ENCODE measurements at regions not wholly inside any gene's neighbourhood (a gene's known extent, or its start where the extent isn't known, plus 50 kb on each side); places are given as distances from the start of the nearest gene placed in this dataset.

DNA sequence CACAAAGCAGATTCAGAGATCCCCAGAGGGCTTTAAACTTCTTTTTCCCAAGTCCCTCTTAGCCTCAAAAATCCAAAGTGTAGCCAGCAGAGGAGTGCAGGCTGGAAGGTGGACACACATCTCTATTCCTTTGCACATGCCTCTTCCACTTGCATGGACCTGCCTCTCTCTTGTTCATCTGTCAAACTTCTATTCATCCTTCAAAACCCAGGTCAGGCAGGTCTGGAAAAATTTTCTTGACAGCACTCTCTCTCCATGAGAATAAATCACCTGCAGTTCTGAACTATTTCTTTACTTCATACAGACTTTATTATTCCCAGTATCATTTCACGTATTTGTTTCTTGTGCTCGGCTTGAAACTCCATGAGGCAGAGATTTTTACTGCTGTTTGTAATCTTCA lies 127.5 kb downstream of the SS18 start:
- no peak for DNase-seq (ENCODE audit: low read depth in 4 of 4, low spot score in 3 of 4)

DNA sequence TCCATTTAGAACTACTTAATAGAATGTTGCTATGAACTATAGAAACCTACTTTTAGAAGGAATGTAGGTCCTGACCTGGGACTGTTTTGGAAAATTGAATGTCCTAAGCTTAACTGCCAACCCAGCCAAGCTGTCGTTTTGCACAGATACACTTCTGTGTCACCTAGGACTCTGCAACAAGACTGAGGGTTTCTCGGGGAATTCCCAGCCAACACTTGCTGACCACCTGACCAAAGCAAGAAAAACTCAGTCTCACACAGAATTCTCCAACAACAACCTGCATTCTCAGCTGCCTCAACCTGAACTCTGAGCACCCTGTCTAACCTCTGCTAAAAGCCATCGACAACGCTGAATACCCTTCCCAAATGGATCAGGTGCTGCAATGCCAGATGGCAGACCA lies 128.2 kb downstream of the SS18 start:
- no peak for DNase-seq (ENCODE audit: low read depth in 4 of 4, low spot score in 3 of 4)

DNA sequence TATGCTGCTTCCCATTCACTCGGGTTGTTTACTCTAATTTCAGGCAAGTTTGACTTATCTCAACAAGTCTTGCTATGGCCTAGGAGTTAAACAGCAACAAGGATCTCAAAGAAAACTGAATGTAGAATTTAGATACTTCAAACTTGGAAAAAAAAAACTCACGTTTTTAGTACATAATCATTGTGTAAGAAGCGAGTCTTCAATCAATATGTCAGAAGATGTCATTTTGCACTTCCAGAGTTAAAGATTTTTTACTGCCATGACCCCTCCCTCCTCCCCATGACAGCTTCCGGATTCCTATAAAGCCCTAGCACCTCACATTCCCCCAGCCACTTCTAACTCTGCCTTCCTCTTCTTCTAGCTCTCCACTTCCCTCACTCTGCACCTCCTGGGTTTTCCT lies 133.4 kb downstream of the SS18 start:
- DNase-seq (ENCODE audit: low read depth in 4 of 4, low spot score in 3 of 4), result no peak

DNA sequence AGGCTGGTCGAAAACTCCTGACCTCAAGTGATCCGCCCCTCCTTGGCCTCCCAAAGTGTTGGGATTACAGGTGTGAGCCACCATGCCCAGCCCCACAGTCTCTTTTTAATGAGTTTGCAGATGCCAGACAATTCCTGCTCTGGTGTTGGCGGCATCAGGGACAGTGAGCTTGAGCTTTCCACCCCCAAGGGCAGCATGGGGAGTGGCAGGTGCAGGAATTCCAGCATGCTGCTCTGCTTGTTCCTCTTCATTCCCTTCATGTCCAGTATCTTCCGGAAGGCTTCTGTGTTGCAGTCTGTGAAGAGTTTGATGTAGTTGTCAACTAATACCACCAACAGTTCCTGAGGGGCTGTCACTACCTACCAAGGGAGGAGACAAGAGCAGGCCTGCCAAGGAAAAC lies 137.3 kb downstream of the SS18 start:
- no peak for DNase-seq (ENCODE audit: low read depth in 4 of 4, low spot score in 3 of 4)

DNA sequence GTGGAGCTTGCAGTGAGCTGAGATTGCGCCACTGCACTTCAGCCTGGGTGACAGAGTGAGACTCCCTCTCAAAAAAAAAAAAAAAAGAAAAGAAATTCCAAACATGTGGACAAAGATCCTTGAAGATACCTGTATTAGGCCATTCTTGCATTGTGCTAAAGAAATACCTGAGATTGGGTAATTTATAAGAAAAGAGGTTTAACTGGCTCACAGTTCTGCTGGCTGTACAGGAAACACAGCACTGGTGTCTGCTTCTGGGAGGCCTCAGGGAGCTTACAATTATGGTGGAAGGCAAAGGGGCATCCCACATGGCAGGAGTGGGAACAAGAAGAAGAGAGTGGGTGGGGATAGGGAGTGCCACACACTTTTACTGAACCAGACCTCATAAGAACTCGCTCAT lies 140.1 kb downstream of the SS18 start:
- no peak for DNase-seq (ENCODE audit: low read depth in 4 of 4, low spot score in 3 of 4)

DNA sequence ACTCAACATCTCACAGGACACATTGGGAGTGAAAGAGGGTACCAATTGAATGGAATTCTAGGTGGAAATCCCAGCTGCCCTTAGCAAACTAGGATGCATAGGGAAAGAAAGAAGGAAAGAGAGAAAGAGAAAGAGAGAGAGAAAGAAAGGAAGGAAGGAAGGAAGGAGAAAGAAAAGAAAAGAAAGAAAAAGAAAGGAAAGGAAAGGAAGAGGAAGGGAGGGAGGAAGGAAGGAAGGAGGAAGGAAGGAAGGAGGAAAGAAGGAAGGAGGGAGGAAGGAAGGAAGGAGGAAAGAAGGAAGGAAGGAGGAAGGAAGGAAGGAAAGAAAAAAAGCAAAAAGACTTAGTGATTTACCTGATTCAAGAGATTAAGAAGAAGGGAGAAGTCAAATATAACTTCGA lies 143.9 kb downstream of the SS18 start:
- DNase-seq (ENCODE audit: low read depth in 4 of 4, low spot score in 3 of 4), result no peak

DNA sequence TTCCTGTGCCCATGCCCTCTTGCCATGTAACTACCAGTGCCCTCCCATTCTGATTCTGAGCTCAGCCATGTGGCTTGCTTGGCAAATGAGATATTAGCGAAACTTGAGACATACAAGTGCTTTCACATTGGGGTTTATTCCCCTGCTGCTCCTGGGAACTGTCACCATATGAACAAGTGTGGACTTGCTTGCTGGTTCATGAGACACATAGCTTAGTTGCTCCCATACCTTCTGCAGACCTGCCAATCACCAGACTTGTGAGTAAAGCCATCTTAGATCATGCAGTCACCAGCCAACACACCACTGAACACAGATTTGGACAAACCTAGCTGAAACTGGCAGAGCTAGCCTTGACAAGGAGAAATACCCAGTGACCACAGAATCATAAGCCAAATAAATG lies 155.1 kb downstream of the SS18 start:
- no peak for DNase-seq (ENCODE audit: low read depth in 4 of 4, low spot score in 3 of 4)

DNA sequence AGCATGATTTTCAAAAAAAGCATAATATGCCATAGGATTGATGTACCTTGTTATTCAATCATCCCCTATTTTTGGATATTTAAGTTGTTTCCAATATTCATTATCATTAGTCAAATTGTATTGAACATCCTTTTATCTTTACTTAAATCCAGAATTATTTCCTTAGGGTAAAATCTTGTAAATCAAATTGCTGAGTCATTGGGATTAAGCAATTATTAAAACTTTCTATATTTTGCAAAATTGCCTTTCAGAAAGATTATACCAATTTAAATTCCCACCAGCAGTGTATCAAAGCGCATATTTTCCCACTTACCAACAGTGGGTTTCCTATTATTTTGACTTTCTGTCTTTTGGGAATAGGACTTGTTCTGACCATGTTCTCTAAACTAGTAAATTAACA lies 159.3 kb downstream of the SS18 start:
- no peak for DNase-seq (ENCODE audit: low read depth in 4 of 4, low spot score in 3 of 4)

DNA sequence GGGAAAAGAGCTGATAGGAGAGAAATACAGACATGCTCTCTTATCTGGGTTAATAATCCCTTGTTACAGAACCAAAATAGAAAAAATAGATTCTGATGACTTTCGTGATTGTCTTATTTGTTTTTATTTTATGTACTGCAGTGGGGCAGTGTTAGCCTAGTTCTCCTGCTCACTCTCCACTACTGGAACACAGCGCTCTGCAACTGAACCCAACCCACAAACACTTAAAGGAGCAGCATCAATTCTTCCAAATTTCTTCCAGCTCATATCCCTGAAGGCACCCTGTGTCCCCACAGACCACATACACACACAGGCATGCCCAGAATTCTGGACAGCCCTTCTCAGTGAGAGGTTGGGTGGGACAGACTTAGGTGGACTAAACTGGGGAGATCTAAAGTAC lies 160.6 kb downstream of the SS18 start:
- no peak for DNase-seq (ENCODE audit: low read depth in 4 of 4, low spot score in 3 of 4)

DNA sequence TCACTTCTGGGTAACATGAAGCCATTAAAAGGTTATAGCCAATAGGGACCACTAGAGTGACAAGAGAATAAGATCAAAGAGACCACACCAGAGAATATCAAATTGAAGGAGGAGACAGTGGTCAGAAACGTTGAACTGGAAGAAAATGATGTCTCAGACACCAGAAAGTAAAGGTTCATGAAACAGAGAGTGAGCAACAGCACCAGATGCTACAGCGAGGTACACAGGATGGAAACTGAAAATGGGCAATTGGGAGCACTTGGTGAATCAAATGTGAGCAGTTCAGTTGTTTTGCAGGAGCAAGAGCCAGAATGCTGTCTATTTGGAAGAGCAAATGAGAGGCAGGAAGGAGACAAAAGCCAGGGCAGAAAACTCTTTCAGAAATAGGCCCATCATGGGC lies 162.6 kb downstream of the SS18 start:
- no peak for DNase-seq (ENCODE audit: low read depth in 4 of 4, low spot score in 3 of 4)

DNA sequence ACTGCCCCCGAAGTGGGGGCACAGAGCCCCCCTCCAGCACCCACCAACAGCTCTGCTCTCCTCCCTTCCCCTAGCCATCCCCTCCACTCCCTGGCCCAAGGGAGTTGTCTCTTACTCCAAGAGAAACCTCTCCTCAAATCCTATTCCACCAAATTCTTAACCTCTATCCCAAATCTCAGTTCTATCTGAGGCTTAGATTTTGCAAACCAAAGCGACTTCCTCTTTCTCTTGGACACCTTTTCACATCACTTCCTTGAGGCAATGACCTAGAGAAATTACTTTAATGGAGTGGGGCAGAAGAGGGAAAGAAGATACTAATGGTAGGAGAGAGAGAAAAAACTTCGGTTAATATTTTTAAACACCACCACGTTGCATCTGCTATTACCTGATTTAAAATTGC lies 167.2 kb downstream of the SS18 start:
- no peak for DNase-seq (ENCODE audit: low read depth in 4 of 4, low spot score in 3 of 4)

DNA sequence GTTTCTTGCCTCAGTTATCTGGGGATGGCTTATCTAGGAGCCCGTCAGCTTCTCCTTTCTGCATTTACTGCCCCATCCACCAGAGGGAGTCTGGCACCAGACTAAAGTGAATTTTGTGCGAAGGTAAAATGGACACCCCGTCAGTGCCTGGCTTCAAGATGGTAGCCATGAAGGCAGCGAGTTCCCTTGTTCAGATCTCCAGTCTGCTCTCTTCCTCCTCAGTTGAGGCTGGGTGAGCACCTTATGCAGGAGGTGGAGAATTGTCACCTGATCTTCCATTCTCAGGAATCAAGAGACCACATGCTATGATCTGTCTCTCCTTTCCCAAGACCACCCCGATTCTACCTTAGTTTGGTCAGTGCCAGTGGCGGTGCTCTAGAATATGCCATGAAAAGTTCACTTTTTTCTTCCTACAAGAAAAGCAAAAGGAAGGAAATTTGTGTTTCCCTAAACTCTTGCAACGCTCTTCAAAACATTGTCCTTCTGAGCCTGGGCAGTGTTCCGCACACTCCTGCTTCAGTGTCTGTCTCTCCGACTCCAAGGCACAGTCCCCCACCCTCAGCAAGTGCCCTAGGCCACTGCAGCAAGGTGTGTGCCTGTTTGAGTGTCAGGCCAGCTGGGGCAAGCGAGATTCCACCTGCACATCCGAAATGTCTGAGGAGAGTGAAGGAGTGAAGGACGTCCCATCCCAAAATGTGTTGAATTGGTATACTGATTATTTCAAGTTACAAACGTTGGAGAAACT lies 168.6 kb downstream of the SS18 start:
- DNase-seq (ENCODE audit: low read depth in 4 of 4, low spot score in 3 of 4), result no peak

DNA sequence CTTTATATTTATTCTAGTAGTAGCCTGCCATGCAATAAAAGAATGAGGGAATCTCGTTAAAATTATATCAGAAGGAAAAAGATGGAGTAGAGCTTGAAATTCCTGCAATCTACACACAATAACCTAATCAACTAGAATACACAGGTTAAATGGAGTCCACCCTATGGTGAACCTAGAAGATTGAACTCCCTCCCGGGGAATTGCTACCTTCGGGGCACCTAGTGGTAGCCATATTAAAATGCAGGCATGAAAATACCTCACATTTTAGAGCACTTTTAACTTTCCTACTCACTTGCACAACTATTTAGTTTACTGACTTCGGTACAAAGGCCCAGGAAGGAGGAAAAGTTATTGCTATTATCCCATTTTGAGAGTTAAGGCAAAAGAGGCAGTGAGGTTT lies 174.5 kb downstream of the SS18 start:
- DNase-seq (ENCODE audit: low read depth in 4 of 4, low spot score in 3 of 4), result no peak

DNA sequence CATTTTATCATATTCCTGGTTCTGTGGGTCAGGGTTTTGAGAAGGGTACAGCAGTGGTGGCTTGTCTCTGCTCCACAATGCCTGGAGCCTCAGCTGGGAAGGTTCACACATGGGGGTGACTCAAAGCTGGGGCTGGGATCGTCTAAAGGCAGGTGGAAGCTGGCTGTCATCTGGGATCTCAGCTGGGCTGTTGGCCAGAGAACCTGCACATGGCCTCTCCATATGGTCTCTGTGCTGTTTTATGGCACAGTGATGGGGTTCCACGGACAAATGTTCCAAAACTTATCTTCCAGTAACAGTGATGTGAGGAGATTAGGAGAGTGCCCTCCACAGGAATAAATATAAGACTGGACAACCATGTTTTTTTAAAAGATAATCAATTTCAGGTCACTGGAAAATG lies 191.4 kb downstream of the SS18 start:
- DNase-seq (ENCODE audit: low read depth in 4 of 4, low spot score in 3 of 4), result no peak

DNA sequence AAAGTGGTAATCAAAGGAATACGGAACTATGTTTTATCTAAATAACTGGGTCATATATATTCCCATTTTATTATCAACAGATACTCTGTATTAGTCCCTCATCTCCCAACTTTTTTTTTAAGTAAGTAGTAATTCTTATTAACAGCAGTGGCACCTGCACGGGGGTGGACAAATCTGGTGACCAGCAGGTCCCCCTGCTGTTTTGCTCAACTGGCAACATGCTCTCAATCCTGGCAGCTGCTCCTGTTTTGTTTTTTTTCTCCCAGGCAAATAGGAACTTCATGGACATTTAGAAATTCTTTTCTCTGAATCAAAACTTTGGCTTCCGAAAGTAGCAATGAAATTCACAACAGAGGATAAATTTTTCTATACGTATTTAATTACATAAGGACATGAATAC lies 193.5 kb downstream of the SS18 start:
- DNase-seq (ENCODE audit: low read depth in 4 of 4, low spot score in 3 of 4), result no peak

DNA sequence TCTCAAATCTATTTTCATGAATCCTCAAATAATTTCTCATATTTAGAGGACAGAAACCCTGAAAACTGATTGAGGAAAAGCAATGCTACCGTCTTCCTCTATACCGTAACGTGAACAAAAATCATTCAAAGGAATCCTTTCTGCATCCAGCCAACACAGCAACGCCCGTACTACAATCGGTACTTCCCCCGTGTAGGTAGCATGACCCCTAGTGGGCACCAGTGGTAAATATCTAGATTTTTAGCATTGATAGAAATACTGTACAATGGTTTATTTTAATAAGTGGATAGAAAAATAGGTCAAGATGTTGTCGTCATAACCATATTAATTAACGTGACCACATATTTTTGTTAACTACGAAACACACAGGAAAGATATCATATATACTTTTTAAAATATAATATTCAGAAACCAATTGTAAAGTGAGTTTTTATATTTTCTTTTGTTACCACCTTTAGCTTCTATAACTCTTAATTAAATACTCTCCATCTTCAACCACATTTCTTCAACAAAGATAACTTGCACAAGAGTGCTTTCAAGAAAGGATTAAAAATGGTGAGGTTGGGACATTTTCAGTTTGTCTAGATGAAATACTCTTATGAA lies 194.1 kb downstream of the SS18 start:
- DNase-seq (ENCODE audit: low read depth in 4 of 4, low spot score in 3 of 4), result peak in 1 of 4 donors; percentile 15

DNA sequence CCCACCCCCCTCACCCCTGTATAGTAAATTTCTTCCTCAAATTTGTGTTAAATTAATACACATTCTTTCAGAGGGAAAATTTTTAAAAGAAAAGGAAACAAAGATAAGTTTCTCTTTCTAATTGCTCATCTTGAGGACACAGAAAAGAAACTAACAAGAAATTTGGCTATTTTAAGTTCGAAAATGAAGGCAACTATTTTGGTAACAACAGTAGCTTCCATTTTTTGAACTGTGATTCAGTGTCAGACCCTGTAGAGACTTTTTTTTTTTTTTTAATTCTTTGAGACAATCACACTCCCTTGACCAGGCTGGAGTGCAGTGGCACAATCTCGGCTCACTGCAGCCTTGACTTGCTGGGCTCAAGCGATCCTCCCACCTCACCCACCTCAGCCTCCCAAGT lies 194.9 kb downstream of the SS18 start:
- DNase-seq (ENCODE audit: low read depth in 4 of 4, low spot score in 3 of 4), result no peak

DNA sequence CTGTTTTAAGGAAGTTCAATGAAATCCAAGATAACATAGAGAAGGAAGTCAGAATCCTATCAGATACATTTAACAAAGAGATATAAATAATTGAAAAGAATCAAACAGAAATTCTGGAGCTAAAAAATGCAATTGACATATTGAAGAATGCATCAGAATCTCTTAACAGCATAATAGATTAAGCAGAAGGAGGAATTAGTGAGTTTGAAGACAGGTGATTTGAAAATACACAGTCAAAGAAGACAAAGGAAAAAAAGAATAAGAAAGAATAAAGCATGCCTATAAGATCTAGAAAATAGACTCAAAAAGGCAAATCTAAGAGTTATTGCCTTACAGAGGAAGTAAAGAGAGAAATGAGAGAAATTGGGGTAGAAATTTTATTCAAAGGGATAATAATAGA lies 204.1 kb downstream of the SS18 start:
- no peak for DNase-seq (ENCODE audit: low read depth in 4 of 4, low spot score in 3 of 4)

DNA sequence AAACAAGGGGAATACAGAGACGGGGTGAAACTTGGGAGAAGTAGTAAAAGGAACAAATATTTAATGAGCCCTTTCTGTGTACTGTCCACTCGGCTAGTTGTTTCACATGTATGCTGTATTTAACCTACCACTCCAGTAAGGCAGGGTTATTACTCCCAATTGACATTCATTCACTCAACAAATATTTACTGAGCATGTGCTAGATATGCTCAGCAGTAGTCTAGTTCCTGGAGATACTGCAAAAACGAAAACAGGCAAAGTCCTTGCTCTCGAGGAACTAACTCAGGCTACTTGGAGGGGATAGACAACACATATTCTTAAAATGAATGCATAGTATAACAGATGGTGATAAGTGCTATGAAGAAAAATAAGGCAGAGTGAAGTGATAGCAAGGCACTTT lies 207.3 kb downstream of the SS18 start:
- no peak for DNase-seq (ENCODE audit: low read depth in 4 of 4, low spot score in 3 of 4)

DNA sequence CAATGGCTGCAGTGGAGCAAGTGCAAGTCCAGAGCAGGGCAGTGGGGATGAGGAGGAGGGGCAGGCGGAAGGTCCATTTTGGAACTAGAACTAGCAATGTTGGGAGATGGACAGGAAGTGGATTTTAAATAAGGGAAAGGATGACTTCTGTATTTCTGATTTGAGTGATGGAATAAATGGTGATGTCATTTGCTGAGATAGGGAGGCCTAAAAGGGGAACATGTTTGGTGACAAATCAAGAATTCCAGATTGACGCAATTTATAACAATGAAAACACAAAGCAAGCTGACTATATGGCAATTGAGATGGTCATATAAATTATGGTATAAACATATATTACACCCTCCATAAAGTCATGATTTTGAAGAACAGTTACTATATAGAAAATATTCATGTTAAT lies 209.3 kb downstream of the SS18 start:
- no peak for DNase-seq (ENCODE audit: low read depth in 4 of 4, low spot score in 3 of 4)

DNA sequence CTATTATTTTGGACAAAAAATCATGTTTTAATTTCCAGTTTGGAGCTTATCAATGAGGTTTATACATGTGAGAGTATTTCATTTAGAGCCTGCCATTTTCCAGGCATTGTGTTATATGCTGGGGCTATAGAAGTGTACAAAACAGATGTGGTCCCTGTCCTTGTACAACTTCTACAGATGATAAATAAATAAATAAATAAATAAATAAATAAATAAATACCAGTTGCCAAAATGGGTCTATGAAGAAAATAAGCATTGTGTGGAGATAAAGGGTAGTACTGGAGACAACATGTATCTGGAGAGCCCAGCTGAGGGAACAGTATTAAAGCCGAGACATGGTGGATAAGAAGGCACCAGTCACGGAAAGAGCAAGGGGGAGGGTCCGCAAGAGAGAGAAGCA lies 210.0 kb downstream of the SS18 start:
- no peak for DNase-seq (ENCODE audit: low read depth in 4 of 4, low spot score in 3 of 4)

DNA sequence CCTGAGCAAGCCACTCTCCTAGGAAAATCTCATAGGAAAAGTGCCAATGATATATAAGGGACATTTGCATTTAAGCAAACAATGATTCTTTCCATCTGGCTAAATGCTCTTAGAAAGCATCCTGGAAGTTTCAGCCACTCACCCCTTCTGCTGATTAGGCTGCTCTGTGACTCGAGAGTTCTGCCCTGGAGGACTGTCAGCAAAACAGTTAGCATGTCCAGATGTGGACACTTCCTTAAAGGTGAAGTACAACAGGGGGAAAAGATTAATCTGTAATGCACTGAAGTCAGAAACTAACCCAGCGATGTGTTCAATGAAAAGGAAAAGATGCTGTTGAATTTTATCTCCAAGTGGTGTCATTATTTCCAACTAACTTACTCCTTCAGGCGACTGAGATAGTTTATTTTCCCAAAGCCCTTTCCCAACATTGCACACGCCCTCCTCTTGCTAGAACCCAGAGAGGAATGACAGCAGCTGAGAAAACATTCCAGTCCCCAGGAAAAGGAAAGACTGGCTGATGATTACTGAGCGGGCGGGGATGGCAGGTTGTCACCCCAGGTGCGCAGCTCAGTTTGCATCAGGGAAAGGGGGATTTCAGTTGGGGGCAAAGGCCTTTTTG lies 214.0 kb downstream of the SS18 start:
- DNase-seq (ENCODE audit: low read depth in 4 of 4, low spot score in 3 of 4), result peak in 2 of 4 donors; percentile 24 to 29
